Stomach (tissue), 8 donors: ENCODE measurements at regions not wholly inside any gene's neighbourhood (a gene's known extent, or its start where the extent isn't known, plus 50 kb on each side); places are given as distances from the start of the nearest gene placed in this dataset.
"Not testable (repeated sequence)": the region's sequence is repeated elsewhere in the genome, so short reads cannot be mapped to it uniquely, and the experiment has no call there.

Experiments used
- DNase-seq, 2 donors: peaks; one replicate each; pipeline versions ENCODE4 v3.0.0 to v3.0.0-alpha.2; 2013 to 2019
- H3K27ac ChIP-seq, 5 donors: fragments of 200-600 bp in 4 of 5; sonication (generic) in 4 of 5; one replicate each; pipeline ENCODE4 v1.5.1; 2013 to 2019; ENCODE audit warnings: mild to moderate bottlenecking in 1 of 5, moderate library complexity in 1 of 5
- H3K27me3 ChIP-seq, 3 donors: fragments of 200-600 bp; sonication (generic); one replicate each; pipeline ENCODE4 v1.5.1; 2017 to 2019; ENCODE audit warnings: mixed run types in 1 of 3
- H3K36me3 ChIP-seq, 4 donors: fragments of 200-600 bp; sonication (generic); 1 replicate in 3 of 4; 2 replicates in 1 of 4; pipeline ENCODE4 v1.5.1; 2016 to 2019
- H3K4me1 ChIP-seq, 4 donors: fragments of 200-600 bp; sonication (generic); one replicate each; pipeline ENCODE4 v1.5.1; 2016 to 2019
- H3K4me3 ChIP-seq, 4 donors: fragments of 200-600 bp; sonication (generic) in 3 of 4; one replicate each; pipeline ENCODE4 v1.5.1; 2016 to 2019; ENCODE audit warnings: mild to moderate bottlenecking in 1 of 4
- H3K9me3 ChIP-seq, 4 donors: fragments of 200-600 bp; sonication (generic); one replicate each; pipeline ENCODE4 v1.5.1; 2016 to 2019
- CTCF ChIP-seq, 7 experiments: fragments of 450-650 bp in 4 of 7; fragments of 200-600 bp in 3 of 7; sonication (generic) in 3 of 7; IDR thresholded peaks; one replicate each; pipeline ENCODE4 v1.5.1; 2016 to 2019; ENCODE audit warnings: antibody characterized with exemption in 7 of 7, control low read depth in 2 of 7, mild to moderate bottlenecking in 1 of 7
- EP300 ChIP-seq: sonication (generic); formaldehyde crosslinking; IDR thresholded peaks from one replicate; pipeline ENCODE4 v1.6.1; 2017; ENCODE audit warnings: antibody characterized with exemption
- POLR2A ChIP-seq, 4 donors: fragments of 450-650 bp; IDR thresholded peaks; one replicate each; pipeline ENCODE4 v1.6.1; 2016; ENCODE audit warnings: antibody characterized with exemption in 4 of 4, control low read depth in 2 of 4, mild to moderate bottlenecking in 1 of 4, moderate library complexity in 1 of 4
- POLR2AphosphoS5 ChIP-seq, 3 donors: sonication (generic); formaldehyde crosslinking; IDR thresholded peaks; one replicate each; pipeline ENCODE4 v1.6.1; 2016; ENCODE audit warnings: antibody characterized with exemption in 3 of 3
- WGBS, 5 donors: extraction: QIAGEN DNeasy Blood & Tissue Kit in 3 of 5; methylation state at CpG; one replicate each; pipeline versions ENCODE4 v1.1.5 to v1.1.7; 2013 to 2018; 5-methylcytosine and 5-hydroxymethylcytosine counted together
- intact Hi-C: fragments of 100-400 bp; cut with DNase I; formaldehyde crosslinking; loops from one replicate; pipeline ENCODE4 v1.15.1; 2023; ENCODE audit warnings: low total_unique reads
- donor health status: healthy with polysubstance abuse.
- donor health status: Bipolar disorder and iron deficiency.
- donor health status: healthy.

- Histone ChIP-seq H3K9me3 (no peaks in the 10 kb centered on the region), H3K27ac (no peak overlapping the region), H3K27me3 (no peaks in the 10 kb centered on the region), H3K4me1 (no peaks in the 10 kb centered on the region), H3K36me3 (no peaks in the 10 kb centered on the region), H3K4me3 (no peak overlapping the region)
- no peak for DNase-seq
- intact Hi-C loops, result no loop called here
- TF ChIP-seq CTCF (IDR thresholded peaks at IDR 0.05), result no peak
- TF ChIP-seq EP300, result no peak
- no peak for TF ChIP-seq POLR2AphosphoS5 (IDR thresholded peaks at IDR 0.05)
- TF ChIP-seq POLR2A (IDR thresholded peaks at IDR 0.05), result no peak
- 69 to 93% (median 83%) methylated on average over 1 of the region's 1 CpG for WGBS, 5 donors
These were observed 251.4 kb downstream of the LRIG3 start for GRCh38 chr12:58668871-58669270.

DNA sequence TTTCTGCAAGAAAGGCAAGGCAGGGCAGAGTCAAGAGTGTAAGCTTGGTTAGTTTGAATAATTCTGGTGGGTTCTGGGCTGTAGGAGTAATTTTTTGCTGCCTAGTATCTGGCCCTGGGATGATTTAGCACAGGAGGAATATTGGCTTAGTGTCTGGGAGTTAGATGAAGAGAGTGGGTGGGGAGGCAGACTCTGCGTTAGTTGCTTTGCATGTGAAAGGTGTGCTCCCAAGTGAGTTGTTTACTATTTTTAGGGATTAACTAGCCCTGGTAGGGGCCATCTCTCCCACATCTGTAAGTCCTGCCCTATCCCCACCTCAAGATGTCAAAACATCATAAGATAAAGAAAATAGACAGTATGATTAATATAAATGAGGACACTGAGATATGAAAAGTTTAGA is 249.7 kb downstream of the LRIG3 start:
- Histone ChIP-seq H3K27me3 (no peaks in the 10 kb centered on the region), H3K9me3 (no peaks in the 10 kb centered on the region), H3K4me1 (no peaks in the 10 kb centered on the region), H3K4me3 (no peak overlapping the region), H3K36me3 (no peaks in the 10 kb centered on the region), H3K27ac (no peak overlapping the region)
- intact Hi-C loops, result no loop called here
- no peak for DNase-seq
- WGBS, 5 donors, result 67 to 95% (median 89%) methylated on average over 1 of the region's 1 CpG
- TF ChIP-seq CTCF (IDR thresholded peaks at IDR 0.05), result no peak
- TF ChIP-seq POLR2AphosphoS5 (IDR thresholded peaks at IDR 0.05), result no peak
- no peak for TF ChIP-seq EP300
- no peak for TF ChIP-seq POLR2A (IDR thresholded peaks at IDR 0.05)

GRCh38 chr12:58671196-58671595 is 249.1 kb downstream of the LRIG3 start:
- intact Hi-C loops, result no loop called here
- Histone ChIP-seq H3K9me3 (no peaks in the 10 kb centered on the region), H3K4me3 (no peak overlapping the region), H3K27ac (no peak overlapping the region), H3K27me3 (no peaks in the 10 kb centered on the region), H3K36me3 (no peaks in the 10 kb centered on the region), H3K4me1 (no peaks in the 10 kb centered on the region)
- no peak for TF ChIP-seq CTCF (IDR thresholded peaks at IDR 0.05)
- no peak for TF ChIP-seq POLR2A (IDR thresholded peaks at IDR 0.05)
- no peak for TF ChIP-seq POLR2AphosphoS5 (IDR thresholded peaks at IDR 0.05)
- no peak for TF ChIP-seq EP300
- no peak for DNase-seq
- WGBS, 5 donors, result 34 to 45% (median 36%) methylated on average over 3 of the region's 3 CpGs

DNA sequence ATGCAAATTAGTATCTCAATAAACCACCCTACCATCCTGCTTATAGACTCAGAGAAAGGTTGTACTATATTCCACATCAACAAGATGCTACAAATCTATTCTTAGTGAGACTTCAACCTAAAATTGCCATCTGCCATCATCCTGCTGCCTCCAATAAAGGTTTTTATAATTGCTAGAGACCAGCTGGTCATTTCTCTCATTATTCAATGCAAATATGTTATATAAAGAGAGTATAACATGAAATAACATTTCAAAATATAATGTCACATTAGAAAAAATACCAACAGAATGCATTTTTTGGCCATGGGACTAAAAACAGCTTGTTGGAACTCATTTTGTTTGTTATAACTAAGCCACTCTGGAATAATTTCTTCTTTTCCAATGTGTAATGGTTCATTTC is 247.3 kb downstream of the LRIG3 start:
- H3K36me3 ChIP-seq, result no peaks in the 10 kb centered on the region
- no peak for DNase-seq
- intact Hi-C loops, result no loop called here
- H3K27ac ChIP-seq, result no peak overlapping the region
- TF ChIP-seq CTCF (IDR thresholded peaks at IDR 0.05) (no peak), EP300 (no peak), POLR2AphosphoS5 (IDR thresholded peaks at IDR 0.05) (no peak), POLR2A (IDR thresholded peaks at IDR 0.05) (no peak)
- H3K4me3 ChIP-seq, result no peak overlapping the region
- H3K4me1 ChIP-seq, result no peaks in the 10 kb centered on the region
- H3K27me3 ChIP-seq, result no peaks in the 10 kb centered on the region
- peaks cover 0 to 4% (median 2%) of the 10 kb centered on the region in 4 donors for H3K9me3 ChIP-seq

DNA sequence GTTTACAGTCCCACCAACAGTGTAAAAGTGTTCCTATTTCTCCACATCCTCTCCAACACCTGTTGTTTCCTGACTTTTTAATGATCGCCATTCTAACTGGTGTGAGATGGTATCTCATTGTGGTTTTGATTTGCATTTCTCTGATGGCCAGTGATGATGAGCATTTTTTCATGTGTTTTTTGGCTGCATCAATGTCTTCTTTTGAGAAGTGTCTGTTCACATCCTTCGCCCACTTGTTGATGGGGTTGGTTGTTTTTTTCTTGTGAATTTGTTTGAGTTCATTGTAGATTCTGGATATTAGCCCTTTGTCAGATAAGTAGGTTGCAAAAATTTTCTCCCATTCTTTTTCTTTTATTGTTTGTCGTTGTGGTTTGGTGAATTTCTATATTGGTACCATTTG is 242.5 kb downstream of the LRIG3 start:
- WGBS, 5 donors, result 88 to 98% (median 93%) methylated on average over 2 to 3 of the region's 3 CpGs
- intact Hi-C loops, H3K36me3 ChIP-seq, H3K4me1 ChIP-seq, H3K27ac ChIP-seq, H3K4me3 ChIP-seq, H3K27me3 ChIP-seq, DNase-seq: not testable (repeated sequence)
- H3K9me3 ChIP-seq, result peaks cover 0 to 22% (median 16%) of the 10 kb centered on the region in 4 donors
